Activated B cell treated with CpG ODN at 0.5 μM for 24 hours (primary cell): ENCODE measurements at regions not wholly inside any gene's neighbourhood (a gene's known extent, or its start where the extent isn't known, plus 50 kb on each side); places are given as distances from the start of the nearest gene placed in this dataset.

ENCODE experiments used
- ATAC-seq: fragments of 200-7000 bp; cut with Tn5 transposase; one replicate; pipeline ENCODE4 v1.10.0; 2021; ENCODE audit warnings: low read depth, mild to moderate bottlenecking, moderate library complexity
- CTCF ChIA-PET: fragments of 350-600 bp; sonication (Branson Sonifier 250); formaldehyde crosslinking; loops from one replicate; lab custom pipeline; 2021; ENCODE audit warnings: antibody characterized with exemption; lab: Charles Lee
- POLR2A ChIA-PET: fragments of 350-600 bp; sonication (Branson Sonifier 250); formaldehyde crosslinking; loops from one replicate; lab custom pipeline; 2021; ENCODE audit warnings: antibody characterized with exemption; lab: Charles Lee
- DNase-seq: peaks from one replicate; pipeline ENCODE4 v3.0.0; 2022
- H3K27ac Mint-ChIP-seq: one replicate; pipeline ENCODE4 v1.8.0; 2020; ENCODE audit warnings: mixed read lengths
- H3K27me3 Mint-ChIP-seq: one replicate; pipeline ENCODE4 v1.8.0; 2021; ENCODE audit warnings: mixed read lengths
- H3K36me3 Mint-ChIP-seq: one replicate; pipeline ENCODE4 v1.8.0; 2021; ENCODE audit warnings: low read depth, mixed read lengths
- H3K4me1 Mint-ChIP-seq: one replicate; pipeline ENCODE4 v1.8.0; 2021; ENCODE audit warnings: mixed read lengths
- H3K4me3 Mint-ChIP-seq: one replicate; pipeline ENCODE4 v1.8.0; 2020; ENCODE audit warnings: mild to moderate bottlenecking, mixed read lengths
- H3K9me3 Mint-ChIP-seq: one replicate; pipeline ENCODE4 v1.8.0; 2020; ENCODE audit warnings: mixed read lengths
- intact Hi-C: fragments of 100-400 bp; cut with micrococcal nuclease; formaldehyde crosslinking; loops from one replicate; pipeline ENCODE4 v1.15.1; 2024
- TF ChIP-seq, protein P1 (sequence below): fragments of 200-600 bp; IDR thresholded peaks from one replicate; pipeline ENCODE4 v1.8.0; 2022; ENCODE audit warnings: antibody characterized with exemption, mild to moderate bottlenecking

DNA sequence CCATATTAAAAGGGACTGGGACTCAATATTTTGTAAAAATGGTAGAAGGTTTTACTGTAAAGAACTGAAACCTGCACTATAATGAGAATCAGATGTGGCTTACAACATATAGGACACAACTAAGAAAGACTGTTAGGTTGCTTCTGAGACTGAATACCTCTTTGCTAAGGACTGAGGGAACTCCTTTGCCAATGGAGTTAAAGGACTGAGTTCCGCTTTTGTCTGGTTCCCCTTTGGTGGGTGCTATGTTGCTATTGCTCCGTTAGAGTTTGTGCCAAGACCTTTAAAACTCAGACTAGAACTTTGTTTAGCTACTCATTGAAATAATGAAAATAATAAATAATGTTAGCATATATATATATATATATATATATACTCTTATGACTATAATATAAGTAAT, 147.8 kb upstream of the KCNMB2 start:
- Mint-ChIP-seq H3K9me3 (no peaks in the 10 kb centered on the region), H3K4me3 (no peak overlapping the region), H3K36me3 (no peaks in the 10 kb centered on the region), H3K27me3 (no peaks in the 10 kb centered on the region), H3K27ac (no peak overlapping the region), H3K4me1 (no peaks in the 10 kb centered on the region)
- ATAC-seq (no peak), DNase-seq (no peak)
- ChIA-PET POLR2A (no interaction called here), CTCF (no interaction called here)
- intact Hi-C loops = loop anchor here (10.0 kb wide), 2 partner anchors 1034 to 1194 kb away; partner anchors contain the start of gene TBL1XR1
- TF ChIP-seq, protein P1, sequence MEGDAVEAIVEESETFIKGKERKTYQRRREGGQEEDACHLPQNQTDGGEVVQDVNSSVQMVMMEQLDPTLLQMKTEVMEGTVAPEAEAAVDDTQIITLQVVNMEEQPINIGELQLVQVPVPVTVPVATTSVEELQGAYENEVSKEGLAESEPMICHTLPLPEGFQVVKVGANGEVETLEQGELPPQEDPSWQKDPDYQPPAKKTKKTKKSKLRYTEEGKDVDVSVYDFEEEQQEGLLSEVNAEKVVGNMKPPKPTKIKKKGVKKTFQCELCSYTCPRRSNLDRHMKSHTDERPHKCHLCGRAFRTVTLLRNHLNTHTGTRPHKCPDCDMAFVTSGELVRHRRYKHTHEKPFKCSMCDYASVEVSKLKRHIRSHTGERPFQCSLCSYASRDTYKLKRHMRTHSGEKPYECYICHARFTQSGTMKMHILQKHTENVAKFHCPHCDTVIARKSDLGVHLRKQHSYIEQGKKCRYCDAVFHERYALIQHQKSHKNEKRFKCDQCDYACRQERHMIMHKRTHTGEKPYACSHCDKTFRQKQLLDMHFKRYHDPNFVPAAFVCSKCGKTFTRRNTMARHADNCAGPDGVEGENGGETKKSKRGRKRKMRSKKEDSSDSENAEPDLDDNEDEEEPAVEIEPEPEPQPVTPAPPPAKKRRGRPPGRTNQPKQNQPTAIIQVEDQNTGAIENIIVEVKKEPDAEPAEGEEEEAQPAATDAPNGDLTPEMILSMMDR = no peak

DNA sequence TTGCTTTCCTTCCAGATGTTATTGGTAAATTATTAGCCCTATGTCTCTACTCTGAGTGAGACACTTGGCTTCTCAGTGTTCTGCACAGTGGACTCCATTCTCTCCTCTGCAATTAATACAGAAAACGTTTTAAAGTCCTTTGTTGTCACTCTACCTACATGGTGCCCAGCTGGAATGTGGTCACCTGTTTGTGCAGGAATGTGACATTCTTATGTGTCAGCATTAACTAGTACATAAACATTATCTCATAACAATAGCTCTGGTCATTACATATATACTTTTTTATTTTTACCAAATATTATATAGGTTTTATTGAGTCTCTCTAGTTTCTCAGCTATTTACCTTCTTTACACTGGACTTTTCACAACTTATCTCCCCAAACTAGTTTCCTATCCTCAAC, 147.0 kb upstream of the KCNMB2 start:
- H3K4me3 Mint-ChIP-seq = no peak overlapping the region
- H3K27ac Mint-ChIP-seq = no peak overlapping the region
- H3K27me3 Mint-ChIP-seq = no peaks in the 10 kb centered on the region
- CTCF ChIA-PET = no interaction called here
- no peaks in the 10 kb centered on the region for H3K4me1 Mint-ChIP-seq
- H3K36me3 Mint-ChIP-seq = no peaks in the 10 kb centered on the region
- ATAC-seq = no peak
- POLR2A ChIA-PET = no interaction called here
- intact Hi-C loops = loop anchor here (10.0 kb wide), 2 partner anchors 1034 to 1194 kb away; partner anchors contain the start of gene TBL1XR1
- no peak for DNase-seq
- no peaks in the 10 kb centered on the region for H3K9me3 Mint-ChIP-seq
- TF ChIP-seq, protein P1 = no peak

DNA sequence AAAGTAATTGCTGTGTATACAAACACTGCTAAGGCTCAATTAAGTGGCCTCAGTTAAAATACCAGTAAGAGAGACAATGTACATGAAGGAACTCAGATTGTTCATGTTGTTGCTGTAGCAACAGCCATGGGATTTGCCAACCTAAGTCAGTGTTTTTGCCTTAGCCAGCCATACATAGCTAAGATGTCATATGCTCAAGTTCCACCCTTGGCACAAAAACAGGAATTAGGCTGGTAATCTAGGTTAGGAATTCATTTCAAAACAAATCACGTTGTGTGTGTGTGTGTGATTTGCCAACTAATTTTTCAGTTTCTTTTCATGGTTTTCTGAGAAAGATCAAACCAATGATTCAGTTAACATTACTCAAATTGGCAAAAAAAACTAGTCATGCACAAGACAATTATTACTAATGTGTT, 143.7 kb upstream of the KCNMB2 start:
- Mint-ChIP-seq H3K9me3 (no peaks in the 10 kb centered on the region), H3K36me3 (no peaks in the 10 kb centered on the region), H3K27ac (no peak overlapping the region), H3K4me3 (no peak overlapping the region), H3K27me3 (no peaks in the 10 kb centered on the region), H3K4me1 (no peaks in the 10 kb centered on the region)
- TF ChIP-seq, protein P1 = no peak
- DNase-seq (no peak), ATAC-seq (no peak)
- CTCF ChIA-PET = no interaction called here
- intact Hi-C loops = no loop called here
- POLR2A ChIA-PET = no interaction called here

DNA sequence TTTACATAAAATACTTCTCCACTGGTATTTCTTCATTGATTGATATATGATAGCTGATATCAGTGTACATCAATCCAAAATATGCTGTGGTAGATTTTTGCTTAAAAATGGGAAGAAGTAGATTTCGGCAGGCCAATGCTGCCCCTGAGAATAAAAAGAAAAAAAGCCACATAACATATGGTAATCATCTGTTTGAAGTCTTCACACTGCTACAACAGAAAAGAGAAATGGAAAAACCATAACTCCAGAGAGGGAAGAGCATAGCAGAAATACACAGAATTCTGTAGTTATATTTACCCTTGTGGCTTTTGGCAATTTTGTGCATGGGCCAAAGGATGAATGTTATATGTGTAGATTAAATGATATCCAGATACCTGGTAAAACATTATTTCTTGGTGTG, 143.1 kb upstream of the KCNMB2 start:
- intact Hi-C loops = no loop called here
- TF ChIP-seq, protein P1 = no peak
- H3K27ac Mint-ChIP-seq = no peak overlapping the region
- H3K36me3 Mint-ChIP-seq = no peaks in the 10 kb centered on the region
- no peaks in the 10 kb centered on the region for H3K27me3 Mint-ChIP-seq
- no peaks in the 10 kb centered on the region for H3K9me3 Mint-ChIP-seq
- H3K4me1 Mint-ChIP-seq = no peaks in the 10 kb centered on the region
- no peak overlapping the region for H3K4me3 Mint-ChIP-seq
- no peak for ATAC-seq
- no peak for DNase-seq
- CTCF ChIA-PET = interaction anchor here (1.9 kb wide), 1 partner anchor 8 kb away, joined by 5 read pairs; no protein-coding TSS in a partner anchor
- POLR2A ChIA-PET = no interaction called here

DNA sequence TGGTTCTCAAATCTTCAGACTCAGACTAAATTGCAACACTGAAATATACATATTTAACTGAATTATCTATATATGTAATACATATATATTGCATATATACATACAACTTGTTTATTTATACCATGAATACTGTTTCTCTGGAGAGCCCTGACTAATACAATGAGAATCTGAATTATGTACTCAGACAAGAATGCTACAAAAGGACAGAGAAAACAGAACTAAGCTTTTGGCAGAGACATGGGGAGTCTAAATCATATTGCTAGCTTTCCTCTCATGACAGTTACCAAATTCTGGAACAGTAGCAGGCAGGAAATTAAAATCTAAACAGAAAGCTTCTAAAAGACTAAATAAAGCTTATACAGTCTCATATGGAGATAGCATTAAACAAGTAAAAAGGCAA, 142.4 kb upstream of the KCNMB2 start:
- POLR2A ChIA-PET = no interaction called here
- no peak overlapping the region for H3K4me3 Mint-ChIP-seq
- H3K4me1 Mint-ChIP-seq = no peaks in the 10 kb centered on the region
- CTCF ChIA-PET = interaction anchor here (1.9 kb wide), 1 partner anchor 8 kb away, joined by 5 read pairs; no protein-coding TSS in a partner anchor
- no peaks in the 10 kb centered on the region for H3K36me3 Mint-ChIP-seq
- H3K27ac Mint-ChIP-seq = no peak overlapping the region
- DNase-seq (no peak), ATAC-seq (no peak)
- no peaks in the 10 kb centered on the region for H3K9me3 Mint-ChIP-seq
- TF ChIP-seq, protein P1 = no peak
- intact Hi-C loops = no loop called here
- no peaks in the 10 kb centered on the region for H3K27me3 Mint-ChIP-seq
